NT2/D1 (cell line): ENCODE measurements at regions not wholly inside any gene's neighbourhood (a gene's known extent, or its start where the extent isn't known, plus 50 kb on each side); places are given as distances from the start of the nearest gene placed in this dataset.

ENCODE experiments used
- YY1 ChIP-seq: IDR thresholded peaks from 2 replicates; pipeline ENCODE4 v1.6.1; 2011; ENCODE audit not compliant: insufficient read length, insufficient read depth
- ZNF274 ChIP-seq: IDR thresholded peaks from 2 replicates; pipeline ENCODE4 v1.6.1; 2011; ENCODE audit warnings: mild to moderate bottlenecking, low read depth, low read length

DNA sequence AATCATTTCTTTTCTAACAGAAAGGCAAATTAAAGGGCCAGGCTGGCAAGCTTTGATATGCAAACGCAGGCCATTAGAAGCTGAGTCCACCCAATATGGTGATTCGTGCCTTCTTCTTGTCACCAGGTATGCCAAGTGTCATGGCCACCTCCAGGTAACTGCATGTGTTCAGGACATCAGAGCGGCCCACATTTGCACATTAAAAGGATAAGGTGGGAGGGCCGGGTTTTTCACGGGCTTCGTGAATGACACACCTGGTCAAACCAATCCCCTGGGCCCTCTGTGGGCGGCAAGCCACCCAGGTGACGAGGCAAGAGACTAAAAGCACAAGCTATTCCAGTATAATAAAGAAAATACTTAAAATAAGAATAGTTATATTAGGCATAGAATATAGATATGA is 75.9 kb upstream of the TSPAN11 start:
- TF ChIP-seq YY1 (no peak), ZNF274 (no peak)
